Stomach (tissue), 8 donors: ENCODE measurements at regions not wholly inside any gene's neighbourhood (a gene's known extent, or its start where the extent isn't known, plus 50 kb on each side); places are given as distances from the start of the nearest gene placed in this dataset.

Experiments used
- DNase-seq, 2 donors: peaks; one replicate each; pipeline versions ENCODE4 v3.0.0 to v3.0.0-alpha.2; 2013 to 2019
- H3K27ac ChIP-seq, 5 donors: fragments of 200-600 bp in 4 of 5; sonication (generic) in 4 of 5; one replicate each; pipeline ENCODE4 v1.5.1; 2013 to 2019; ENCODE audit warnings: mild to moderate bottlenecking in 1 of 5, moderate library complexity in 1 of 5
- H3K27me3 ChIP-seq, 3 donors: fragments of 200-600 bp; sonication (generic); one replicate each; pipeline ENCODE4 v1.5.1; 2017 to 2019; ENCODE audit warnings: mixed run types in 1 of 3
- H3K36me3 ChIP-seq, 4 donors: fragments of 200-600 bp; sonication (generic); 1 replicate in 3 of 4; 2 replicates in 1 of 4; pipeline ENCODE4 v1.5.1; 2016 to 2019
- H3K4me1 ChIP-seq, 4 donors: fragments of 200-600 bp; sonication (generic); one replicate each; pipeline ENCODE4 v1.5.1; 2016 to 2019
- H3K4me3 ChIP-seq, 4 donors: fragments of 200-600 bp; sonication (generic) in 3 of 4; one replicate each; pipeline ENCODE4 v1.5.1; 2016 to 2019; ENCODE audit warnings: mild to moderate bottlenecking in 1 of 4
- H3K9me3 ChIP-seq, 4 donors: fragments of 200-600 bp; sonication (generic); one replicate each; pipeline ENCODE4 v1.5.1; 2016 to 2019
- CTCF ChIP-seq, 7 experiments: fragments of 450-650 bp in 4 of 7; fragments of 200-600 bp in 3 of 7; sonication (generic) in 3 of 7; IDR thresholded peaks; one replicate each; pipeline ENCODE4 v1.5.1; 2016 to 2019; ENCODE audit warnings: antibody characterized with exemption in 7 of 7, control low read depth in 2 of 7, mild to moderate bottlenecking in 1 of 7
- EP300 ChIP-seq: sonication (generic); formaldehyde crosslinking; IDR thresholded peaks from one replicate; pipeline ENCODE4 v1.6.1; 2017; ENCODE audit warnings: antibody characterized with exemption
- POLR2A ChIP-seq, 4 donors: fragments of 450-650 bp; IDR thresholded peaks; one replicate each; pipeline ENCODE4 v1.6.1; 2016; ENCODE audit warnings: antibody characterized with exemption in 4 of 4, control low read depth in 2 of 4, mild to moderate bottlenecking in 1 of 4, moderate library complexity in 1 of 4
- POLR2AphosphoS5 ChIP-seq, 3 donors: sonication (generic); formaldehyde crosslinking; IDR thresholded peaks; one replicate each; pipeline ENCODE4 v1.6.1; 2016; ENCODE audit warnings: antibody characterized with exemption in 3 of 3
- WGBS, 5 donors: extraction: QIAGEN DNeasy Blood & Tissue Kit in 3 of 5; methylation state at CpG; one replicate each; pipeline versions ENCODE4 v1.1.5 to v1.1.7; 2013 to 2018; 5-methylcytosine and 5-hydroxymethylcytosine counted together
- intact Hi-C: fragments of 100-400 bp; cut with DNase I; formaldehyde crosslinking; loops from one replicate; pipeline ENCODE4 v1.15.1; 2023; ENCODE audit warnings: low total_unique reads
- small RNA-seq, 4 donors: library from RNA; depleted of rRNA; stranded (forward); fragments of <200 nt; gene quantifications; one replicate each; pipeline ENCODE3, GENCODE V24; 2016
- donor health status: healthy with polysubstance abuse.
- donor health status: Bipolar disorder and iron deficiency.
- donor health status: healthy.

DNA sequence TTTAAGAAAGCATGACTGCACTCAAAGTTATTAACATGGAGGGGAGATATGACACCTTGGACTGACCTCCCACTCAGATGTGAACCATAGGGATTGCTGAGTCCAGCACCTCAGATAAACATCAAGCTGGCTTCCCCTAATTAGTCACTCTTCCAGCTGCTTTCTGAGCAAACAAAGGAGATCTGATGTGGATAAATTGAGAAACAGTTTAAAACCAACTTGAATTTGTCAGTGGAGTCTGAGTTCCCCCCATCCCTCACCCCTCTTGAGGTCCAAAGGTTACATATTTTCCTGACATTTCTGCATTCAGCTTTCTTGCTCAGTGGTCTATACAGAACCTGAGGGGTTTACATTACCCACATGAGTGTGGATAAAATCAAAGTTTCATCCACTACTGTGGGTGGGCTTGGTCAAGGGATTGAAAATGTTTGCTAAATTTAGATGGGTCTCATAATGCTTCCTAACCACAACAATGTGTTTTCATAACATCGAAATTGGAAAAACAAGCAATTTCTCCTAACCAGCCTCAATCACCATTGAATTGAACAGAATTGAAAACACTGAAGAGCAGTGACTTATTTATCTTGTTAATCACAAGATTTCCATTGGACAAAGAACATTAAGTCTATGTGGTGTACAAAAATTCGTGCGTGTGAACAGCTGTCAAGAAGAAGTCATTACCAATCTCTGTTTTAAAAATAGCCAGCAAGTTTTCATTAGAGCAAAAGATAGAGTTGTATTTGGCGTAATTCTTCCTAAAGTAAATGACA is 292.3 kb downstream of the METTL15 start:
- H3K9me3 ChIP-seq, result no peaks in the 10 kb centered on the region
- H3K36me3 ChIP-seq, result no peaks in the 10 kb centered on the region
- no peak overlapping the region for H3K27ac ChIP-seq
- H3K4me3 ChIP-seq, result no peak overlapping the region
- no peak for TF ChIP-seq EP300
- no peak for TF ChIP-seq POLR2A (IDR thresholded peaks at IDR 0.05)
- no peak for TF ChIP-seq POLR2AphosphoS5 (IDR thresholded peaks at IDR 0.05)
- TF ChIP-seq CTCF (IDR thresholded peaks at IDR 0.05), result no peak
- no peak for DNase-seq
- WGBS, 5 donors, result 59 to 71% (median 65%) methylated on average over 4 of the region's 4 CpGs
- intact Hi-C loops, result no loop called here
- H3K4me1 ChIP-seq, result no peaks in the 10 kb centered on the region
- no peaks in the 10 kb centered on the region for H3K27me3 ChIP-seq

GRCh38 chr11:28393348-28393747 is 285.2 kb downstream of the METTL15 start:
- Histone ChIP-seq H3K27me3 (no peaks in the 10 kb centered on the region), H3K4me1 (no peaks in the 10 kb centered on the region), H3K9me3 (no peaks in the 10 kb centered on the region), H3K27ac (no peak overlapping the region), H3K36me3 (no peaks in the 10 kb centered on the region), H3K4me3 (no peak overlapping the region)
- intact Hi-C loops, result no loop called here
- DNase-seq, result no peak
- WGBS, 5 donors, result 59 to 79% (median 75%) methylated on average over 5 of the region's 5 CpGs
- TF ChIP-seq EP300, result no peak

DNA sequence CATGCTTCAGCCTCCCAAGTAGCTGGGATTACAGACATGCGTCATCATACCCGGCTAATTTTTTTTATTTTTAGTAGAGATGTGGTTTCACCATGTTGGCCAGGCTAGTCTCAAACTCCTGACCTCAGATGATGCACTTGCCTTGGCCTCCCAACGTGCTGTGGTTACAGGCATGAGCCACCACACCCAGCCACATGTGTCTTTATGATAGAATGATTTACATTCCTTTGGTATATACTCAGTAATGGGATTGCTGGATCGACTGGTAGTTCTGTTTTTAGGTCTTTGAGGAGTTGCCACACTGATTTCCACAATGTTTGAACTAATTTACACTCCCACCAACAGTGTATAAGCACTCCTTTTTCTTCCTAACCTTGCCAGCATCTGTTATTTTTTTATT is 276.2 kb downstream of the METTL15 start:
- Histone ChIP-seq H3K4me1 (no peaks in the 10 kb centered on the region), H3K36me3 (no peaks in the 10 kb centered on the region), H3K27me3 (no peaks in the 10 kb centered on the region), H3K4me3 (no peak overlapping the region), H3K27ac (no peak overlapping the region), H3K9me3 (peaks cover 0 to 31% (median 11%) of the 10 kb centered on the region in 4 donors)
- TF ChIP-seq EP300 (no peak), CTCF (IDR thresholded peaks at IDR 0.05) (no peak), POLR2A (IDR thresholded peaks at IDR 0.05) (no peak), POLR2AphosphoS5 (IDR thresholded peaks at IDR 0.05) (no peak)
- DNase-seq, result no peak
- WGBS, 5 donors, result 75 to 82% (median 80%) methylated on average over 4 of the region's 4 CpGs
- intact Hi-C loops, result no loop called here

DNA sequence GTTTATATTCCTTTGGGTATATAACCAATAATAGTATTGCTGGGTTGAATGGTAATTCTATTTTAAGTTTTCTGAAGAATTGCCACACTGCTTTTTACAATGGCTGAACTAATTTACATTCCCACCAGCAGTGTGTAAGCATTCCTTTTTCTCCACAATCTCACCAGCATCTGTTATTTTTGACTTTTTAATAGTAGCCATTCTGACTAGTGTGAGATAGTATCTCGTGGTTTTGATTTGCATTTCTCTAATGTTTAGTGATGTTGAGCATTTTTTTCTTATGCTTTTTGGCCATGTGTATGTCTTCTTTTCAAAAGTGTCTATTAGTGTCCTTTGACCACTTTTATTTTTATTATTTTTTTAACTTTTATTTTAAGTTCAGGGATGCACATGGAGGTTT is 275.3 kb downstream of the METTL15 start:
- Histone ChIP-seq H3K27me3 (no peaks in the 10 kb centered on the region), H3K4me3 (no peak overlapping the region), H3K27ac (no peak overlapping the region), H3K4me1 (no peaks in the 10 kb centered on the region), H3K36me3 (no peaks in the 10 kb centered on the region), H3K9me3 (peaks cover 0 to 33% (median 11%) of the 10 kb centered on the region in 4 donors)
- TF ChIP-seq EP300 (no peak), CTCF (IDR thresholded peaks at IDR 0.05) (no peak), POLR2AphosphoS5 (IDR thresholded peaks at IDR 0.05) (no peak), POLR2A (IDR thresholded peaks at IDR 0.05) (no peak)
- no peak for DNase-seq
- WGBS, 5 donors, result 76 to 88% (median 83%) methylated on average over 1 of the region's 1 CpG
- intact Hi-C loops, result no loop called here

Small RNA genes lying in the stretch of these regions (small RNA-seq; reads per million reads assigned to genes)
- gene MIR8068 (0 reads per million in 4 donors), gene RN7SL240P (0 to 0.15 (median 0.05) reads per million in 4 donors)
